ENCODE measurements at regions not wholly inside any gene's neighbourhood (a gene's known extent, or its start where the extent isn't known, plus 50 kb on each side); places are given as distances from the start of the nearest gene placed in this dataset.
A peak's percentile ranks its signal among the peaks of the same experiment; 100 is the strongest.
"Not testable (repeated sequence)": the region's sequence is repeated elsewhere in the genome, so short reads cannot be mapped to it uniquely, and the experiment has no call there.

DNA sequence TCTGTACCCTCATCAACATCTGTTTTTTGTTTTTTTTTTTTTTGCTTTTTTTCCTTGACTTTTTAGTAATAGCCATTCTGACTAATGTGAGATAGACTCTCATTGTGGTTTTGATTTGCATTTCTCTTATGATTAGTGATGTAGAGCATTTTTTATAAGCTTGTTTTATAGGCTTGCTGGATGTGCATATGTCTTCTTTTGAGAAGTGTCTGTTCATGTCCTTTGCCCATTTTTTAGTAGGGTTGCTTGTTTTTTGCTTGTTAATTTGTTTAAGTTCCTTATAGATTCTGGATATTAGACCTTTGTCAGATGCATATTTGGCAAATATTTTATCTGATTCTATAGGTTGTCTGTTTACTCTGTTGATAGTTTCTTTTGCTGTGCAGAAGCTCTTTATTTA is 53.5 kb upstream of the FAR1 start:
- DNase-seq: not testable (repeated sequence)

DNA sequence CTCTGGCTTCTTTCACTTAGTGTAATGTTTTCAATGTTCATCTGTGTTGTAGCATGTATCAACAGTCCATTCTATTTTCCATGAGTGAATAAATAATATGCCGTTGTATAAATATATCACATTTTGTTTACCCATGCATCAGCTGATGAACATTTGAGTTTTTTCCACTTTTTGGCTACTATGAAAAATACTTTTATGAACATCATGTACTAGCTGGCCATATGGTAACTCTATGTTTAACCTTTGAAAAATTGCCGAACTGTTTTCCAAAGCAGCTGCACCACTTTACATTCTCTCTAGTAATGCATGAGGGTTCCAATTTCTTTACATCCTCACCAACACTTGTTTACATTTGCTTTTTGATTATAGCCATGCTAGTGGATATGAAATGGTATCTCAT is 59.8 kb upstream of the FAR1 start:
- DNase-seq: no peak

DNA sequence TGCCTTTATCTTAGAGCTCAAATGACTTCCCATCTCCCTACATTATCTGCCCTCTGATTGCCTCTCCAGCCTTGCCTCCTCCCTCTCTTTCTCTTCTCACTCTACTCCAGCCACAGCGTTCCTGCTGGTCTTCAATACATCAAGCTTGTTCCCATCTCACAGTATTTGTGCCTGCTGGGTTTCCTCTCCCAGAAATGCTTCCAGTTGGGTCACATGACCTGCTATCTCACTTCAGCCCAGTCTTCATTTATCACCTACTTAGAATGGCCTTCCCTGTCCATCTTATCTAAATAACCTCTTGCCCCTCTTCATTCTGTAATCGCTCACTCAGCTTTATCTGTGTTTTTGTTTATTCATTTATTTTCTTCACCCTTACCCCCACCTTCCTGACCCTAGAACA is 61.8 kb upstream of the FAR1 start:
- no peak for DNase-seq

DNA sequence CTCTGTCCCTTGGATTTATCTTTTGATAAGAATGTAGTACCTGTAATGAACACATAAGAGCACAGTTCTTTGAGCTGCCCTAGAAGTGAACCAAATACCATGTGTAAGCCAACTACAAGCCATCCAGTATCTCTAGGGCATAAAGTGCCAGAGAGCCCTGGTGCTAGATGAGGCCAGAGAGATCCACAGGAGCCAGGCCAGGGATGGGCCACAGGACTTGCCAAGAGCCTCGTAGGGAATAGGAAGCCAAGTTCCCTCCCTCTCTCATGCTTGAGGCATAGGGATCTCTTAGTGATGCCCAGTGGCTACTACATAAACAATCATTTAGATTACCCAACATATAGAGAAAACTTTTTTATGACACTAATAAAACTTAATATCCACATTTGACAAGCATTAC is 64.8 kb upstream of the FAR1 start:
- no peak for DNase-seq

DNA sequence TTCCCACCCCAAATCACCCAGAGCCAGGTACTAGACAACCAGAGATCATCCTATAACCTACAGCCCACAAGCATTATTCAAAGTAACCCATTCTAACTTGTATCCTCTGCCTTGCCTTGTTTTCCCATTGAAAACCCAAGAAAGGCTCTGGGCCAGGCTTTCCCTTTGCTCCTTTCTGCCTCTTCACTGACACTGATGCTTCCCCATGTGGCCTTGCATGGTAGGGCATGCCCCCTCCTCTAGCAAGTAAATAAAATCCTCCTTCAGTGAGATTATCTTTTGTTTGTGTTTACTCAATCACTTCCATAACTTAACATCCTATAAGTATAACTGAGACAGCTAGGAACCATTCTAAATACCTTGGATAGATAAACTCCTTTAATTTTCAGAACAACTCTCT is 65.6 kb upstream of the FAR1 start:
- DNase-seq: no peak

DNA sequence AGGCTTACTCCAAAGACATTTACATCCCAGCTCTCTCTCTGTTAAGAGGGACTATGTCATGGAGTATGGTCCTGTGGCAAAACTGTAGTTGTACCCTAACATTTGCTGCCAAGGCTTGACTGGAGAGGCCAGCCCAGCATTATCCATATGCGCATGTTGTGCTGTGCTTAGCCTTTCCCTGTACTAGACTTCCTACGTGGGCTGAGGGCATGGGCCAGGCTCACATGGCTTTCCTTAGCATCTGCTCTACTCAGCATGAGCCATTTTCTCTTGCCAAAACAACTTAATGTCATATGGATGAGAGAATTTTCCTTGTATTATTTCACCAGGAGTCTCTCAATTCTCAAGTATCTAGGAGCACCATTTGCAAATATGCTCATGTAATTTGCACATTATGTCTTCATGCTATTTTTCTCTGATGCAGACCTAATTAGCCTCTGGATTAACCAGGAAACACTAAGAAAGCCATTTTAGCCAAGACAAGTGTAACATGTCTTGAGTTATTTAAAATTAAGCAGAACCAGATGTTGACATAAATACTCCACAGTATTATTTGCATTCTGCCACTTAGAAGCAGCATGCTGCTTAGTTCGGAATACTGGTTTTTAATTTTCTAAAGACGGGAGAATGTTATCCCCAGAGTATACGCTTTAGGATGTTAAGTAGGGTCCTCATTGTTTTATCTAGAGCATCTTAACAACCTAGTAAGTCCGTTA is 71.7 kb upstream of the FAR1 start:
- no peak for DNase-seq

DNA sequence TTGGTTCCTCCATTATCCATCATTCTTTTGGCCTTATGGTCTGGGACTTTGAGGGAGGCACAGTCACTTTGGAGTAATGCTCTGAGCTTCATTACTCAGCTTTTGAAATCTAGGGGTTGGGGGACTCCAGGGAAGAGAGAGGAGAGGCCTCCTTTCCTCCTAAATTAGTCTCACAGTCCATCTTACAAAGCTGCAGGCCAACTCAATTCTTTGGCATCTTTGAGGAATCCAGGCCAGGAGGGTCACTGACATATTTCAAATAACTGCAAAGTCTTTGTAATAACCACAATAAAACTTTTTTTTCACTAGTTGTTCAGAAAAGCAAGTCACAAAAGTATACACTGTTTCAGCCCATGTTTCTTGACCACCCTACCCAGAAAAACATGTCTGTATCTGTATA is 73.3 kb upstream of the FAR1 start:
- no peak for DNase-seq

DNA sequence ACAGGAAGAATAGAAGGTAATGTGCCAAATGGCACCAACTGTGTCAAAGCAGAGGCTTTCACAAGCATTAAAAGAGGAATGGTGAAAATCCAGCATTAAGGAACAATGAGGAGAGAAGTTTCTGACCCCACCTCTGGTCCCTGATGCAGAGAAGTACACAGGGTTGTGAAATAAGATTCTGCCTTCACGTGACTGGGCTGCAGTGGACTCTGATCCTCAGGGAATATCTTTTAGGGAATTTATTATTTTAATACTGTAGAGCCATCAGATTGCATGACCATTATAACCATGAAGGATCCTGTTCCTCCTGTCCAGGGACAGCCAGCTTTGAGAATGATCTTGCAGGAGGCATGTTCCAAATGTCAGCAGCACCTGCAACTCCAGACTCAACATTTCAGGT is 74.4 kb upstream of the FAR1 start:
- DNase-seq: no peak

DNA sequence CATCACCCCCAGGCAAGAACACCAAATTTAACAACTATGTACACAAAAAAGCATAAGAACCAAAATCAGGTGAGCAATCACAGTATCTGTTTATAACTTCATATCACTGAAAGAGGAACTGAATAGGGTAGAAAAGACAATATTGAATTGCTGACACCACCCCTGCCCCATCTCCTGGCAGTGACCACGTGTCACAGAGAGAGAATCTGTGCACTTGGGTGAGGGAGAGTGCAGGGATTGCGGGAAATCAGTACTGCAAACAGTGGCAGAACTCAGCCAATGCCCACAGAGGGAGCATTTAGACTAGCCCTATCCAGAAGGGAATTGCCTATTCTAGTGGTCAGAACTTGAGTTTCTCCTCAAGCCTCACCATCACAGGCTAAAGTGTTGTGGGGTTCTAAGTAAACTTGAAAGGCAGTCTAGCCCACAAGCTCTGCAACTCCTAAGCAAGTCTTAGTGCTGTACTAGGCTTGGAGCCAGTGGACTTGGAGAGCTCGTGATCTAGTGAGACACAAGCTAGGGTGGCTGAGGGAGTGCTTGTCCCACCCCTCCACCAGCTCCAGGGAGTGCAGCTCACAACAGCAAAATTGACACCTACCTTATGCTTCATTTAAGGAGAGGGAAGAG is 82.8 kb upstream of the PTH start:
- DNase-seq: no peak

DNA sequence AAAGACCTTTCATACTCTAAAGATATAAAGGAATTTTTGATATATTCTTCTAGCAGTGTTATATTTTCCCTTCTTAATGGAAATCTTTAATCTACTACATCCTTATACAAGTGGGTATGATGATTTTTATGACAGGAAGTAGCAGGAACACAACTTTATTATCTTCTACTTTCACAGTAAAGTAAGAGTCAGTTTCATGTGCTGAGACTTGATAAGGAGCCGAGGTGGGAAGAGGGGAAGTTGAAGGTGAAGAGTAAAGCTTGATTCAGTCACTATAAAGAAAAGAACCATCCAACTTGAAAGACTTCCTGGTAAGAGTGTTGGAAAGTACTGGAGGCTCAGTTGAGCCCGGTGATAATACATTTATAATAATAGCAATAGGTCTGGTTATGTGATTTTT is 82.1 kb upstream of the PTH start:
- no peak for DNase-seq

DNA sequence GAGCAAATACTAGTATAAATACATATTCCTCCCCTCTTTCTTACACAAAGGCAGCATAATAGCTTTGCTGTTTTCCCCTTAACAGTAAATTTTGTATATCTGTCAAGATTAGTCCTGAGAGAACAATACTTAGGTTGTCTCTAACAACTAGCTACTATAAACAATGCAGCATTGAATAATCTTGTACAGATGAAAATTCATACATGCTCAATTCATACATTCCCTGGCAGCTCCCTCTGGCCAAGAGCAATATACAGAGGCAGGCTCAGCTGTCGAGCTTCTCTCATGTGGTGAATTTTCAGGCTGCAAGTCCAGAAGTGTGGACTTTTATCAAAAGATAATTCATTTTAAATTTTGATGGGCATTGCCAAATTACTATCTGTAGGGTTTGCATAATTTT is 81.2 kb upstream of the PTH start:
- no peak for DNase-seq

DNA sequence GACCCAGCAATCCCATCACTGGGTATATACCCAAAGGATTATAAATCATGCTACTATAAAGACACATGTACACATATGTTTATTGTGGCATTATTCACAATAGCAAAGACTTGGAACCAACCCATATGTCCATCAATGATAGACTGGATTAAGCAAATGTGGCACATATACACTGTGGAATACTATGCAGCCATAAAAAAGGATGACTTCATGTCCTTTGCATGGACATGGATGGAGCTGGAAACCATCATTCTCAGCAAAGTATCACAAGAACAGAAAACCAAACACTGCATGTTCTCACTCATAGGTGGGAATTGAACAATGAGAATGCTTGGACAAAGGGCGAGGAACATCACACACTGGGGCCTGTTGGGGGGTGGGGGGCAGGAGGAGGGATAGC is 79.6 kb upstream of the PTH start:
- DNase-seq: not testable (repeated sequence)

DNA sequence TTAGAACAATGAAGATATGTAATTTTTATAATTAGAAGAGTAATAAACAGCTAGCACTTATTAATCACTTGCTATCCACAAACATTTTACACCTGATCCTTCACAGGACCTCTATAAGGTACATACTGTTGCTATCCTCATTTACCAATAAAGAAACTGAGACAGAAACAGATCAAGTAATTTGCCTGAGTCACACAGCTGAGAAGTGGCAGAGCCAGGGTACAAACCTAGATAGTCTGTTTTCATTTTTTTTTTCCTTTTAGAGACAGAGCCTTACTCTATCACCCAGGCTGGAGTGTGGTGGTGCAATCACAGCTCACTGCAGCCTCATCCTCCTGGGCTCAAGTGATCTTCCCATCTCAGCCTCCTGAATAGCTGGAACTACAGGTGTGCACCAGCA is 71.8 kb upstream of the PTH start:
- DNase-seq: no peak

DNA sequence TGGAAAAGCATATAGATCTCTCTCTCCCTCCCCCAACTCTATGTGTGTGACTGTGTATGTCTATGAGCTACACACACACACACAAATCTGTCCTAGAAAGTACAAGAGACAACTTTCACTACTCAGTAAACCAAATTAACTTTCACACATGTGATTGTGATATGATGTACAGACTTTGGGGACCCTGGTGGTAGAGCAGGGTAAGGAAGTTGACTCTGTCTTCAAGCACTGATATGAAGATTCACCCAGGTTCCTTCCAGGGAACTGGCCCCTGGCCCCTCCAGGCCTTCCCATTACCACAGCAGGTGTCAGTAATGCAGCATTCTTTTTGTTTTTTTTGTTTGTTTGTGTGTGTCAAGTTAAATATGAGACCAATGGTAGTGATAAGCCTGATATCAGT is 66.1 kb upstream of the PTH start:
- DNase-seq: no peak

DNA sequence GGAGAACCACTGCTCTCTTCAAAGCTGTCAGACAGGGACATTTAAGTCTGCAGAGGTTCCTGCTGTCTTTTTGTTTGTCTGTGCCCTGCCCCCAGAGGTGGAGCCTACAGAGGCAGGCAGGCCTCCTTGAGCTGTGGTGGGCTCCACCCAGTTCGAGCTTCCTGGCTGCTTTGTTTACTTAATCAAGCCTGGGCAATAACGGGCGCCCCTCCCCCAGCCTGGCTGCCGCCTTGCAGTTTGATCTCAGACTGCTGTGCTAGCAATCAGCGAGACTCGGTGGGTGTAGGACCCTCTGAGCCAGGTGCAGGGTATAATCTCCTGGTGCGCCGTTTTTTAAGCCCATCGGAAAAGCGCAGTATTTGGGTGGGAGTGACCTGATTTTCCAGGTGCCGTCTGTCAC is 64.5 kb upstream of the PTH start:
- not testable (repeated sequence) for DNase-seq

DNA sequence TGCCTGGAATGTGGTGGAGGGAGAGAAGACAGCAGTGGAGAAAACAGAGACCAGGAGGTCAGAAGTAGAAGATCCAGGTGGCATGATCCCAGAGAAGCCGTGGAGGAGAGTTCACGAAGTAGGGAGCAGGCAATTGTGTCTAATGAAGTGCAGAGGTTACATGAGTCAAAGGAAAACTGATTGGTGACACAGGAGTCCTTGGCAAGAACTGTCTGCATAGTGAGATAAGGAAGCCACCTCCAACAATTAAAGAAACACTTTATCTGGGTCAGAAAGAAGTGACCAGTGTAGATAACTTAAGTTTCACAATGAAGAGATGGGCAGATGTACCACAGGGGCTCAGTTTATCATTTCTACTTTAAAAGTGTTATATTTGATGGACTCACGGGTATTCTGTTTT is 57.0 kb upstream of the PTH start:
- DNase-seq: no peak

DNA sequence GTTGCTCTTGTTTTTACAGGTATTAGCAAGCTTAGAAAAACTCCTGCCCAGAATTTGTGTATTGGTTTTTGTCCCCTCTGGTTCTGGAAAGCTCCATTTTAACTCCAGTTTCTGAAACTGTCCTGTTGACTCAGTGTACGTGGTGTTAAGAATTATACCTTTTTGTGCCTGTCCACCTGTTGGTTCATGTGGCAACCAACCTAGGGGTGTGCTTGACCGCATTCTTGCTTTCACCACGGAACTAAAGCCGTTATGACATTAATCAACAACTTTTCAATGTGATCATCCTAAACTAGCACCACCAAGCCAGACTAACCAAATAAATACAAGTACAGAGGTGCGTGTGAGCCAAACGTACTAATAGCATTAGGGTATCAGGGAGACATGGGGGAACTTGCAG is 56.0 kb upstream of the PTH start:
- DNase-seq: no peak

DNA sequence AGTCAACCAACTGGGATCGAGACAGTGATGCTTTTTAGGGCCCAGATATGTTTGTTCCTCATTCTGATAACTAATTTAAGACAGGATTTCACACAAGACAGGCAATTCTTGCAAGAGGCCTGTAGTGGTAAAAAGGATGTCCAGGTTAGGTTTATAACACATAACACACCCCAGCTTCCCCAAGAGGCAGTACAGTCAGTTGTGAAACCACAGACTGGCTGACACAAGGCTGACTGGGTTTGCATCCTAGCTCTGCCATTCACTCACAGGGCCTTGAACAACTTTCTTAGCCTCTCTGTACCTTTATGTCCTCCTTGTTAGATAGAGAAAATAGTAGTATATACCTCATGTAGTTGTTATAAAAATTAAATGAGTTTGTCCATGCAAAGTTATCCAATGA is 55.0 kb upstream of the PTH start:
- peak; percentile 23 for DNase-seq

DNA sequence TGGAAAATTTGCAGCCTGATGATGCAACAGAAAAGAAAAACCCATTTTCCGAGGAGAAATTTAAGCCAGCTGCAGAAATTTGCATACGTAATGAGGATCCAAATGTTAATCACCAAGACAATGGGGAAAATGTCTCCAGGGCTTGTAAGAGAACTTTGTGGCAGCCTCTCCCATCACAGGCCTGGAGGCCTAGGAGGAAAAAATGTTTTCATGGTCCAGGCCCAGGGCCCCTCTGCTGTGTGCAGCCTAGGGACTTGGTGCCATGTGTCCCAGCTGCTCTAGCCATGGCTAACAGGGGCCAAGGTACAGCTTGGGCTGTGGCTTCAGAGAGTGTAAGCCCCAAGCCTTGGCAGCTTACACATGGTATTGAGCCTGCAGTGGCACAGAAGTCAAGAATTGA is 50.3 kb upstream of the PTH start:
- not testable (repeated sequence) for DNase-seq
